Lower lobe of right lung (tissue), 2 donors: ENCODE measurements at regions not wholly inside any gene's neighbourhood (a gene's known extent, or its start where the extent isn't known, plus 50 kb on each side); places are given as distances from the start of the nearest gene placed in this dataset.

Experiments used
- ATAC-seq, 2 donors: fragments of 200-7000 bp; cut with Tn5 transposase; one replicate each; pipeline ENCODE4 v1.9.1; 2020 to 2022; ENCODE audit warnings: mild to moderate bottlenecking in 2 of 2, moderate library complexity in 2 of 2
- DNase-seq: peaks from one replicate; pipeline ENCODE4 v3.0.0-alpha.2; 2020
- H3K27ac ChIP-seq: fragments of 200-600 bp; one replicate; pipeline ENCODE4 v1.8.0; 2022
- H3K27me3 ChIP-seq: fragments of 200-600 bp; one replicate; pipeline ENCODE4 v1.8.0; 2022; ENCODE audit warnings: low read depth
- H3K36me3 ChIP-seq: fragments of 200-600 bp; one replicate; pipeline ENCODE4 v1.8.0; 2022; ENCODE audit warnings: mild to moderate bottlenecking
- H3K4me1 ChIP-seq: fragments of 200-600 bp; one replicate; pipeline ENCODE4 v1.8.0; 2022
- H3K4me3 ChIP-seq: fragments of 200-600 bp; one replicate; pipeline ENCODE4 v1.8.0; 2022; ENCODE audit warnings: mild to moderate bottlenecking
- H3K9me3 ChIP-seq: fragments of 200-600 bp; one replicate; pipeline ENCODE4 v1.8.0; 2022
- CTCF ChIP-seq: fragments of 200-600 bp; IDR thresholded peaks from one replicate; pipeline ENCODE4 v1.8.0; 2022; ENCODE audit warnings: antibody characterized with exemption, mild to moderate bottlenecking
- intact Hi-C: fragments of 100-400 bp; cut with DNase I; formaldehyde crosslinking; loops from one replicate; pipeline ENCODE4 v1.11.0; 2022
- donor health status: DM: no; HTN: yes; CAD: no; lungs with severe emphysema.

- Histone ChIP-seq H3K9me3 (no peaks in the 10 kb centered on the region), H3K27ac (no peak overlapping the region), H3K4me3 (no peak overlapping the region), H3K36me3 (no peaks in the 10 kb centered on the region), H3K27me3 (no peaks in the 10 kb centered on the region), H3K4me1 (no peaks in the 10 kb centered on the region)
- ATAC-seq (no peak), DNase-seq (no peak)
- TF ChIP-seq CTCF = no peak
- intact Hi-C loops = no loop called here
Measured at GRCh38 chr7:81370822-81371221, 399.0 kb downstream of the HGF start.

GRCh38 chr7:81367326-81367931 is 402.4 kb downstream of the HGF start:
- H3K36me3 ChIP-seq = no peaks in the 10 kb centered on the region
- H3K4me3 ChIP-seq = no peak overlapping the region
- DNase-seq (no peak), ATAC-seq (no peak)
- no peaks in the 10 kb centered on the region for H3K27me3 ChIP-seq
- no peaks in the 10 kb centered on the region for H3K9me3 ChIP-seq
- H3K4me1 ChIP-seq = no peaks in the 10 kb centered on the region
- H3K27ac ChIP-seq = no peak overlapping the region
- TF ChIP-seq CTCF = no peak
- intact Hi-C loops = no loop called here

GRCh38 chr7:81366546-81366945 is 403.3 kb downstream of the HGF start:
- no peak for TF ChIP-seq CTCF
- intact Hi-C loops = no loop called here
- no peak overlapping the region for H3K4me3 ChIP-seq

GRCh38 chr7:81361769-81362312 is 408.0 kb downstream of the HGF start:
- Histone ChIP-seq H3K4me3 (no peak overlapping the region), H3K36me3 (no peaks in the 10 kb centered on the region), H3K4me1 (no peaks in the 10 kb centered on the region), H3K9me3 (no peaks in the 10 kb centered on the region), H3K27ac (no peak overlapping the region), H3K27me3 (no peaks in the 10 kb centered on the region)
- TF ChIP-seq CTCF = no peak
- ATAC-seq (no peak), DNase-seq (no peak)
- intact Hi-C loops = no loop called here

More at GRCh38 chr7:81366546-81366945, 403.3 kb downstream of the HGF start:
- no peak overlapping the region for H3K27ac ChIP-seq
- no peaks in the 10 kb centered on the region for H3K9me3 ChIP-seq
- H3K4me1 ChIP-seq = no peaks in the 10 kb centered on the region
- H3K36me3 ChIP-seq = no peaks in the 10 kb centered on the region
- DNase-seq (no peak), ATAC-seq (no peak)
- H3K27me3 ChIP-seq = no peaks in the 10 kb centered on the region

- no peak for TF ChIP-seq CTCF
- ATAC-seq = no peak
- no peaks in the 10 kb centered on the region for H3K27me3 ChIP-seq
- H3K36me3 ChIP-seq = no peaks in the 10 kb centered on the region
- H3K9me3 ChIP-seq = no peaks in the 10 kb centered on the region
- no peaks in the 10 kb centered on the region for H3K4me1 ChIP-seq
- intact Hi-C loops = no loop called here
- DNase-seq = no peak
- no peak overlapping the region for H3K4me3 ChIP-seq
- no peak overlapping the region for H3K27ac ChIP-seq
Measured at GRCh38 chr7:81355911-81356310, 413.9 kb downstream of the HGF start.
